Middle frontal gyrus (tissue), 1 donor: ENCODE measurements at regions not wholly inside any gene's neighbourhood (a gene's known extent, or its start where the extent isn't known, plus 50 kb on each side); places are given as distances from the start of the nearest gene placed in this dataset.
"Not testable (repeated sequence)": the region's sequence is repeated elsewhere in the genome, so short reads cannot be mapped to it uniquely, and the experiment has no call there.

Experiments
- DNase-seq: peaks from one replicate; pipeline ENCODE4 v3.0.0-alpha.2; 2015; ENCODE audit warnings: low spot score; ENCODE audit errors: extremely low spot score

- no peak for DNase-seq
Measured at GRCh38 chr1:4166713-4167112, 266.6 kb upstream of the C1orf174 start.

- DNase-seq: no peak
Measured at GRCh38 chr1:4169991-4170390, 269.9 kb upstream of the C1orf174 start.

- DNase-seq: peak; percentile 28
Measured at GRCh38 chr1:4170548-4171340, 270.7 kb upstream of the C1orf174 start.

GRCh38 chr1:4171480-4172450 is 271.7 kb upstream of the C1orf174 start:
- DNase-seq: no peak

- no peak for DNase-seq
Measured at GRCh38 chr1:4172644-4173599, 272.9 kb upstream of the C1orf174 start.

- DNase-seq: no peak
Measured at GRCh38 chr1:4173731-4174130, 273.7 kb upstream of the C1orf174 start.

GRCh38 chr1:4174291-4175200 is 274.5 kb upstream of the C1orf174 start:
- no peak for DNase-seq

GRCh38 chr1:4175566-4176405 is 275.7 kb upstream of the C1orf174 start:
- no peak for DNase-seq

GRCh38 chr1:4176841-4177240 is 276.8 kb upstream of the C1orf174 start:
- DNase-seq: no peak

GRCh38 chr1:4177425-4178150 is 277.5 kb upstream of the C1orf174 start:
- no peak for DNase-seq

- DNase-seq: no peak
Measured at GRCh38 chr1:4178501-4179113, 278.5 kb upstream of the C1orf174 start.

- DNase-seq: no peak
Measured at GRCh38 chr1:4179914-4180735, 280.1 kb upstream of the C1orf174 start.

- DNase-seq: not testable (repeated sequence)
Measured at GRCh38 chr1:4186486-4186885, 286.4 kb upstream of the C1orf174 start.

- DNase-seq: no peak
Measured at GRCh38 chr1:4203501-4203900, 303.4 kb upstream of the C1orf174 start.

- DNase-seq: no peak
Measured at GRCh38 chr1:4207183-4207582, 307.1 kb upstream of the C1orf174 start.

GRCh38 chr1:4207842-4208692 is 308.0 kb upstream of the C1orf174 start:
- DNase-seq: no peak
